SHP77 (cell line): ENCODE measurements at regions not wholly inside any gene's neighbourhood (a gene's known extent, or its start where the extent isn't known, plus 50 kb on each side); places are given as distances from the start of the nearest gene placed in this dataset.

Experiments
- DNase-seq, 2 experiments: peaks; one replicate each; lab custom pipeline; 2025; lab: John Stamatoyannopoulos, UW

GRCh38 chr13:103349211-103349980 is 283.2 kb upstream of the SLC10A2 start:
- DNase-seq = peak in 1 of 2 experiments; percentile 55

GRCh38 chr13:103335241-103335640 is 269.0 kb upstream of the SLC10A2 start:
- no peak for DNase-seq

DNA sequence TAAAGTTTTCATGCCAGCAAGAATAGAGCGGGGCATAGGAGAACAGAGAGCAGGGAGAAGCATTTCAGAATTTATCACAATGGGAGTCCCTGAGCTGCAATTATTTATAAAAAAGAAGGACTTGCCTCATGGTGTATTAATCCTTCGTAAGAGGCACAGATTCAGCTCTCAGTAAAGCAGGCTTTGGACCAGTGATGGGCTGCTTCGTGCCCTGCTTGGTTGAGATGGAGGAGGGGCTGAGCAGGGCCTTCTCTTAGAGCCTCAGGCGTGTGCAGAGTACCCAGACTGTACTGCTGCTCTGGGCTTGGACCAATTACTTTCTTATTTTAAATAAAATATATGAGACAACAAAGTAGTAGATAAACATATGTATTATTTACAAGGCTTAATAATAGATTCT is 265.7 kb upstream of the SLC10A2 start:
- no peak for DNase-seq

DNA sequence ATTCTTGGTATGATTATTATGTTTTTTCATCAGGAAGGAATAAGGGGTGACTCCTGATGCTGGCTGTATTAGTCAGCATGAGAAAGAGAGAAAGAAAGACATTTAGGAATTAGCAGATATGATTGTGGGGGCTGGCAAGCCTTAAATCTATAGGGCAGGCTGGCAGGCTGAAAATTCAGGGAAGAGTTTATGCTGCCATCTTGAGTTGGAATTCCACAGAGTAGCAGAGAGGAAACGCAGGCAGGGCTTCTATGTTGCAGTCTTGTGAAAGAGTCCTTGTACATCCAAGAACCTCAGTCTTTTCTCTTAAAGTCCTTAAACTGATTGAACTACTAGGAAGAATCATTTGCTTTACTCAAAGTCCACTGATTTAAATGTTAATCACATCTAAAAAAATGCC is 262.7 kb upstream of the SLC10A2 start:
- no peak for DNase-seq

GRCh38 chr13:103326326-103326725 is 260.1 kb upstream of the SLC10A2 start:
- no peak for DNase-seq

DNA sequence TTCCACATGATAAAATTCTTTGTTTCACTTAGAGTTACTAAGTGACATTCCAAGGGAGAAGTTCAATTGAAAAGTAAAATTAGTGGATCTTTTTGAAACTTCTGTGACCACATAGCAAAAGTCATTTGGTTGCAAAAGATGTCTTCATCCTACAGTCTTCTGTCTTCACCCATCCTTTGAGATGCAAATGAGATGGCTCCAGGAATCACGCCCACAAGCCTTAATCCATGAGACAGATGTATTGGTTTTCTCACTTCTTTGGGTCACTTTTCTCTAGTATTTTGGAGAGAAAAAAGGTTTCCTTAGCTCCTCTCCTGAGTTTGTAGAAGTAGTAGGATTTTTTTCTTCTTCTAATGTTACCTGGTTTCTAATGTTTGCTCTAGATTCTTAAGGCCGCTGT is 259.5 kb upstream of the SLC10A2 start:
- no peak for DNase-seq

- no peak for DNase-seq
Observed at GRCh38 chr13:103324641-103325040, 258.4 kb upstream of the SLC10A2 start.

GRCh38 chr13:103315711-103316110 is 249.5 kb upstream of the SLC10A2 start:
- DNase-seq = no peak

GRCh38 chr13:103312467-103312866 is 246.2 kb upstream of the SLC10A2 start:
- no peak for DNase-seq

GRCh38 chr13:103308667-103309066 is 242.4 kb upstream of the SLC10A2 start:
- DNase-seq = peak in 1 of 2 experiments; percentile 16

- no peak for DNase-seq
Observed at GRCh38 chr13:103306163-103306562, 239.9 kb upstream of the SLC10A2 start.

DNA sequence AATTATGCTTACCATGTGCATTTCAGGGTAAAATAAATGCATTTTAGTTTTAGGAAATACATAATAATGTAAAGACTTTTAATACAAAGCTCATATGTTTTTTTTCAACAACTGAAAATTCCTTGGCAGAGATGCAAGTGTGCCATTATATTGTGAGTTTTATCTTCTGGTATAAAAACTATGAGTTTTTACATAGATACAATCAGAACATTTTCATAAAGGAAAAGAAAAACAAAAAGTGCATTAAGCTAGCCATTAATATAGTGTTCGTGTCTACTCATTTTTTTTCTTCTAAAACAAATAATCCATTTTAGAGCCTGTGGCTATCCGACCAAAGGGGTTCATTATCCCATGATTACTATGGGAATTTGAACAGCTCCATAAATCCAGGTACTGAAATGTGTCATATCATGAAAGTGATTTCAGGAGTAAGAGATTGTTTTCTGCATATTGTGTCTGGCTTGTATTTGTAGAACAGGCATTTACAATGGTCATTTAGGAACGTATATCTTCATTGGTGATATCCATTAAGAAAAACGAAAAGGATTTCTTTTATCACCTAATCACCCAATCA is 236.9 kb upstream of the SLC10A2 start:
- no peak for DNase-seq

DNA sequence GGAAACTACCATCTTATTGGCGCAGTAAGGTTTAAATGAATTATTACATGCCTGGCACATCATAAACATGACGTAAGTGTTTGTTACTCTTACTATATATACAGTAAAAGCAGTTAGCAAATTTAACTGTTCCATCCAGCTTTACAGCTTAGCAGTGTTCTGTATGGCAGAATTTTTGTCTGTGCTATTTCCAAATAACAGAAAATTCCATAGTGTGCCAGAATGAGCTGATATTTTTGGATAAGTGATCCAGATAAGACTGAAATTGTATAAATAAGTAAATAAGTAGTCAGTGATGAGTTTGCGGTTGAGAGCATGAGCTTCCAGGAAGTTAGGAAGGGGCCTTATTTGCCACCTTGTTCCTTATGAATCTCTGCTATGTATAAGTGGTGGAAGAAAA is 236.5 kb upstream of the SLC10A2 start:
- no peak for DNase-seq

- DNase-seq = peak in 1 of 2 experiments; percentile 25
Observed at GRCh38 chr13:103299079-103299478, 232.9 kb upstream of the SLC10A2 start.

DNA sequence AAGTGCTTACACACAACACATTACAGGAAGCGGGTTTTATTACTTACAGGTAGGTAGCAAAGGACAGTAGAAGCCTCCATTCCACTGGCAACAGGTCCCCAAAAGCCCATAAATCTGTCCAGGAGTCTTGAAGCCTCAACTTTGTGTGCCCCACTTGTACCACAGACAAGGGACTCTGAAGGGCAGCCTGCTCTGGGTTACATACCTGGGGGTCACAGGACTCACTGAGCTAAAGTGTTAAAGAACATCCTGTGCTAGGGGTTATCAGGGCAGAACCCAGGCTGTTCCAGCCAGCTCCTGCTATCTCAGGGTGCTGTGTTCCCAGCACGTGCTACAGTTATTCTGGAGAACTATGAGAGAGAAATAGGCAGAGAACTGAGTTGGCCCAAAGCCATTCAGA is 230.9 kb upstream of the SLC10A2 start:
- DNase-seq = no peak

DNA sequence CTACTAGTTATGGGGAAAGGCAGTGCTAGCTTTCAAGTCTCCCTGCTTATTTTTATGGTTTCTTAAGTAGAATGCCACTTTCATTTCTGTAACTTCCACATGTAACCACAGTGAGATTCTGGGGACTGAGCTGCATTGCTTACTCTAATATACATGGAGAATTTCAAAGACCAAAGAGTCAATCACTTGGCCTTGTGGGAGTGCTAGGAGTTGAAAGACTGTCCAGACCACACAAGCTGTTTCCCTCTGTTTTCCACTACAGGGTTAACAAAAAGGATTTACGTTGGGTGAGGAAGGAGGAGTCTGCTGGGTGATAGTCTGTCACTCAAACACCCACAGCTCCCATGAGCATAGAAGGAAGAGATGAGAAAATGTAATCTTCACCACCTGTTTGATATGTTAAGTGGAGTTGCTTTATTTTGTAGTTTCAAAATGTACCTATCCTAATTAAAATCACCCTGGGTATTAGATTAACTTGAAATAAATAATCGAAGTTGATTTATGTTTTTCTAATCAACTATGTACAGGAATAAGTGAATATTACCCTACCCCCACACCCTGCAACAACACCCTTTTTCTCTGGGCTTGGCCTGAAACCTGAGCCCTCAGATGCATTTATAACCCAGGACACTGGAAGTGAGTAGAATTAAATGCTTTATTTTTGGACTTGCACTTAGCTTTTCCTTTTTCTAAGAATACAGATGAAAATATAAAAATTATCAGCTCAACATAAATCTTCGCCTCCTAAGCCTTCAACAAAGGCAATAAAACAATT is 225.8 kb upstream of the SLC10A2 start:
- DNase-seq = no peak

GRCh38 chr13:103291226-103291625 is 225.0 kb upstream of the SLC10A2 start:
- no peak for DNase-seq

- DNase-seq = no peak
Observed at GRCh38 chr13:103289681-103290080, 223.5 kb upstream of the SLC10A2 start.

DNA sequence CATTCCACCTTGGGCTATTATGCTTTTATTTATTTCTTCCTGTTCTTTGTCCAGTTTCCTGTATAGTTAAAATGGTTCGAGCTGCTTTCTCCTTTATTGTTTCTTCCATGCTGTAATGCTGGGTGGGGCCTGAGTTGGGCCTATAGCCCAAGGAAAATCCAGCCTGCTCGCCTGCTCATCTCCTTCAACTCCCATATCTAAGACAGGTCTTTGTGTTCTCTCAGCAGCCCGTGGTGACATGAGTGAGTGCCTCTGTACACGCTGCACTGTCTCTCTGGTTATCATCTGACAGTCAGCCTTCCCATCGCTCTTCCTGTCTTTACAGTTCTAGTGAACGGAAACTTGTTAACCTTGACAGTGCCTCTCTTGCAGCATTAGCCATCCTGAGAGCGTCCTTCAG is 221.9 kb upstream of the SLC10A2 start:
- DNase-seq = peak in 1 of 2 experiments; percentile 7

GRCh38 chr13:103287659-103288058 is 221.4 kb upstream of the SLC10A2 start:
- no peak for DNase-seq

DNA sequence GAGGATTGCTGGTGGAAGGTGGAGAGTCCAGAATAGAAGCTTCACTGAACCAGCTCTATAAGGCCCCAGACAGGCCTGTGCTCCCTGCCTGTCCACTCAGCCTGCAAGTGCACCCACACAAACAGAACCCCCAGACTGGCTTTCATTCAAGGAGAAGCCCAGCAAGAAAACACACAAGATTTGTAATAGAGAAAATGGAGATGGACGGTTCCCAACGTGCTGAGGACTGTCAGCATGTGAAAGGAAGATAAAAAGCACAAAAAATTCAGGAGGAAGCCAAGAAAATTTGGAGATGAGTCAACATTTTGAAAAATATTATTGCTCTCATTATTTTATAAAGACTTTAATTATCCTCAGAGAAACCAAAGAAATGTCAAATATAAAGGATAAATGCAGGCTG is 218.2 kb upstream of the SLC10A2 start:
- DNase-seq = no peak

GRCh38 chr13:103283451-103283820 is 217.2 kb upstream of the SLC10A2 start:
- no peak for DNase-seq
